Activated CD4-positive, alpha-beta T cell treated with anti-CD3 and anti-CD28 coated beads for 36 hours (primary cell): ENCODE measurements at regions not wholly inside any gene's neighbourhood (a gene's known extent, or its start where the extent isn't known, plus 50 kb on each side); places are given as distances from the start of the nearest gene placed in this dataset.
A peak's percentile ranks its signal among the peaks of the same experiment; 100 is the strongest.
"Not testable (repeated sequence)": the region's sequence is repeated elsewhere in the genome, so short reads cannot be mapped to it uniquely, and the experiment has no call there.

Experiments
- ATAC-seq: fragments of 200-7000 bp; cut with Tn5 transposase; one replicate; pipeline ENCODE4 v1.10.0; 2021; ENCODE audit warnings: mild to moderate bottlenecking, moderate library complexity
- CTCF ChIA-PET: fragments of 350-600 bp; sonication (Branson Sonifier 250); formaldehyde crosslinking; loops from one replicate; lab custom pipeline; 2021; ENCODE audit warnings: antibody characterized with exemption; lab: Charles Lee
- POLR2A ChIA-PET: fragments of 350-600 bp; sonication (Branson Sonifier 250); formaldehyde crosslinking; loops from one replicate; lab custom pipeline; 2021; ENCODE audit warnings: antibody characterized with exemption, inconsistent platforms; lab: Charles Lee
- DNase-seq: peaks from one replicate; pipeline ENCODE4 v3.0.0-alpha.2; 2020
- H3K27ac Mint-ChIP-seq: one replicate; pipeline ENCODE4 v1.8.0; 2021; ENCODE audit warnings: mixed read lengths
- H3K27me3 Mint-ChIP-seq: one replicate; pipeline ENCODE4 v1.8.0; 2021; ENCODE audit warnings: mixed read lengths
- H3K36me3 Mint-ChIP-seq: one replicate; pipeline ENCODE4 v1.8.0; 2021; ENCODE audit warnings: low read depth, mixed read lengths
- H3K4me1 Mint-ChIP-seq: one replicate; pipeline ENCODE4 v1.8.0; 2021; ENCODE audit warnings: mixed read lengths
- H3K4me3 Mint-ChIP-seq: one replicate; pipeline ENCODE4 v1.8.0; 2021; ENCODE audit warnings: mild to moderate bottlenecking, moderate library complexity, mixed read lengths
- H3K9me3 Mint-ChIP-seq: one replicate; pipeline ENCODE4 v1.8.0; 2021; ENCODE audit warnings: low read depth, mixed read lengths
- intact Hi-C, 2 experiments: fragments of 100-400 bp; cut with DNase I in 1 of 2; cut with micrococcal nuclease in 1 of 2; formaldehyde crosslinking; loops; one replicate each; pipeline versions ENCODE4 v1.14.2 to v1.15.1; 2022 to 2024; cut with DNase I, micrococcal nuclease

- DNase-seq = no peak
- H3K27me3 Mint-ChIP-seq = peaks cover 22% of the 10 kb centered on the region
- peaks cover 2% of the 10 kb centered on the region for H3K4me1 Mint-ChIP-seq
- ChIA-PET CTCF (no interaction called here), POLR2A (no interaction called here)
- intact Hi-C loops = no loop called here
- H3K4me3 Mint-ChIP-seq = no peak overlapping the region
- ATAC-seq = no peak
- no peaks in the 10 kb centered on the region for H3K9me3 Mint-ChIP-seq
- H3K27ac Mint-ChIP-seq = no peak overlapping the region
- H3K36me3 Mint-ChIP-seq = no peaks in the 10 kb centered on the region
Measured at GRCh38 chrX:37904833-37905232, 57.5 kb upstream of the DYNLT3 start.

GRCh38 chrX:37905436-37906147, 58.2 kb upstream of the DYNLT3 start:
- Mint-ChIP-seq H3K4me1 (peaks cover 2% of the 10 kb centered on the region), H3K27ac (no peak overlapping the region), H3K4me3 (no peak overlapping the region), H3K9me3 (no peaks in the 10 kb centered on the region), H3K36me3 (no peaks in the 10 kb centered on the region), H3K27me3 (peaks cover 22% of the 10 kb centered on the region)
- ATAC-seq (peak; percentile 68), DNase-seq (peak; percentile 33)
- POLR2A ChIA-PET = no interaction called here
- intact Hi-C loops = no loop called here
- CTCF ChIA-PET = no interaction called here

- CTCF ChIA-PET = no interaction called here
- peaks cover 2% of the 10 kb centered on the region for H3K4me1 Mint-ChIP-seq
- peaks cover 22% of the 10 kb centered on the region for H3K27me3 Mint-ChIP-seq
- H3K27ac Mint-ChIP-seq = no peak overlapping the region
- POLR2A ChIA-PET = no interaction called here
- H3K4me3 Mint-ChIP-seq = no peak overlapping the region
- H3K36me3 Mint-ChIP-seq = no peaks in the 10 kb centered on the region
- H3K9me3 Mint-ChIP-seq = no peaks in the 10 kb centered on the region
- ATAC-seq (no peak), DNase-seq (no peak)
- intact Hi-C loops = no loop called here
Measured at GRCh38 chrX:37906357-37906756, 59.0 kb upstream of the DYNLT3 start.

GRCh38 chrX:37910186-37910585, 62.8 kb upstream of the DYNLT3 start:
- H3K27me3 Mint-ChIP-seq = peaks cover 9% of the 10 kb centered on the region
- ATAC-seq (no peak), DNase-seq (no peak)
- CTCF ChIA-PET = no interaction called here
- peaks cover 2% of the 10 kb centered on the region for H3K4me1 Mint-ChIP-seq
- H3K36me3 Mint-ChIP-seq = no peaks in the 10 kb centered on the region
- POLR2A ChIA-PET = no interaction called here
- no peaks in the 10 kb centered on the region for H3K9me3 Mint-ChIP-seq
- intact Hi-C loops = no loop called here
- no peak overlapping the region for H3K4me3 Mint-ChIP-seq
- no peak overlapping the region for H3K27ac Mint-ChIP-seq

- Mint-ChIP-seq H3K27ac (no peak overlapping the region), H3K4me3 (no peak overlapping the region), H3K4me1 (no peaks in the 10 kb centered on the region), H3K27me3 (peaks cover 1% of the 10 kb centered on the region), H3K9me3 (no peaks in the 10 kb centered on the region), H3K36me3 (no peaks in the 10 kb centered on the region)
- CTCF ChIA-PET = interaction anchor here (0.8 kb wide), 1 partner anchor 421 kb away, joined by 3 read pairs; no protein-coding TSS in a partner anchor
- DNase-seq (no peak), ATAC-seq (no peak)
- intact Hi-C loops = no loop called here
- POLR2A ChIA-PET = no interaction called here
Measured at GRCh38 chrX:37912304-37912703, 64.9 kb upstream of the DYNLT3 start.

GRCh38 chrX:37912777-37913176, 65.4 kb upstream of the DYNLT3 start:
- DNase-seq (no peak), ATAC-seq (peak; percentile 33)
- no peaks in the 10 kb centered on the region for H3K27me3 Mint-ChIP-seq
- H3K4me3 Mint-ChIP-seq = no peak overlapping the region
- intact Hi-C loops = no loop called here
- no peak overlapping the region for H3K27ac Mint-ChIP-seq
- H3K9me3 Mint-ChIP-seq = no peaks in the 10 kb centered on the region
- POLR2A ChIA-PET = no interaction called here
- no peaks in the 10 kb centered on the region for H3K36me3 Mint-ChIP-seq
- H3K4me1 Mint-ChIP-seq = no peaks in the 10 kb centered on the region
- CTCF ChIA-PET = no interaction called here

- no peak for ATAC-seq
- H3K4me3 Mint-ChIP-seq = no peak overlapping the region
Measured at GRCh38 chrX:37918168-37918567, 70.8 kb upstream of the DYNLT3 start.

GRCh38 chrX:37918703-37919102, 71.3 kb upstream of the DYNLT3 start:
- CTCF ChIA-PET = no interaction called here
- no peak for DNase-seq
- intact Hi-C loops = no loop called here
- no peaks in the 10 kb centered on the region for H3K36me3 Mint-ChIP-seq
- POLR2A ChIA-PET = no interaction called here
- H3K4me1 Mint-ChIP-seq = no peaks in the 10 kb centered on the region
- H3K27me3 Mint-ChIP-seq = peaks cover 10% of the 10 kb centered on the region
- no peak overlapping the region for H3K4me3 Mint-ChIP-seq
- no peaks in the 10 kb centered on the region for H3K9me3 Mint-ChIP-seq
- no peak overlapping the region for H3K27ac Mint-ChIP-seq
- no peak for ATAC-seq

More at GRCh38 chrX:37918168-37918567, 70.8 kb upstream of the DYNLT3 start:
- intact Hi-C loops = no loop called here
- H3K27me3 Mint-ChIP-seq = peaks cover 10% of the 10 kb centered on the region
- ChIA-PET CTCF (no interaction called here), POLR2A (no interaction called here)
- no peaks in the 10 kb centered on the region for H3K36me3 Mint-ChIP-seq
- H3K4me1 Mint-ChIP-seq = no peaks in the 10 kb centered on the region
- H3K9me3 Mint-ChIP-seq = no peaks in the 10 kb centered on the region
- no peak overlapping the region for H3K27ac Mint-ChIP-seq
- no peak for DNase-seq

- H3K27me3 Mint-ChIP-seq = peaks cover 10% of the 10 kb centered on the region
- CTCF ChIA-PET = interaction anchor here (1.3 kb wide), 1 partner anchor 244 kb away, joined by 5 read pairs; no protein-coding TSS in a partner anchor
- intact Hi-C loops = no loop called here
- H3K36me3 Mint-ChIP-seq = no peaks in the 10 kb centered on the region
- no peaks in the 10 kb centered on the region for H3K9me3 Mint-ChIP-seq
- ATAC-seq (no peak), DNase-seq (no peak)
- H3K4me3 Mint-ChIP-seq = no peak overlapping the region
- no peak overlapping the region for H3K27ac Mint-ChIP-seq
- POLR2A ChIA-PET = no interaction called here
- H3K4me1 Mint-ChIP-seq = no peaks in the 10 kb centered on the region
Measured at GRCh38 chrX:37921758-37922157, 74.4 kb upstream of the DYNLT3 start.

- peaks cover 10% of the 10 kb centered on the region for H3K27me3 Mint-ChIP-seq
- CTCF ChIA-PET = interaction anchor here (1.3 kb wide), 1 partner anchor 243 kb away, joined by 5 read pairs; no protein-coding TSS in a partner anchor
- no peak overlapping the region for H3K4me3 Mint-ChIP-seq
- intact Hi-C loops = no loop called here
- DNase-seq (no peak), ATAC-seq (no peak)
- H3K9me3 Mint-ChIP-seq = no peaks in the 10 kb centered on the region
- POLR2A ChIA-PET = no interaction called here
- no peaks in the 10 kb centered on the region for H3K4me1 Mint-ChIP-seq
- H3K27ac Mint-ChIP-seq = no peak overlapping the region
- H3K36me3 Mint-ChIP-seq = no peaks in the 10 kb centered on the region
Measured at GRCh38 chrX:37922928-37923327, 75.6 kb upstream of the DYNLT3 start.

GRCh38 chrX:37925761-37926160, 78.4 kb upstream of the DYNLT3 start:
- H3K9me3 Mint-ChIP-seq, ATAC-seq, H3K4me3 Mint-ChIP-seq, H3K36me3 Mint-ChIP-seq, DNase-seq, POLR2A ChIA-PET, H3K4me1 Mint-ChIP-seq, H3K27me3 Mint-ChIP-seq, H3K27ac Mint-ChIP-seq: not testable (repeated sequence)
- intact Hi-C loops = loop anchor here (1.0 to 5.0 kb wide), 2 partner anchors 241 to 402 kb away; partner anchors contain the start of gene RPGR (in 1 of the 2)
- CTCF ChIA-PET = interaction anchor here (0.7 to 3.8 kb wide), 2 partner anchors 240 to 767 kb away, joined by 3 to 15 read pairs; no protein-coding TSS in a partner anchor

GRCh38 chrX:37926700-37927099, 79.3 kb upstream of the DYNLT3 start:
- POLR2A ChIA-PET = no interaction called here
- CTCF ChIA-PET = interaction anchor here (0.7 to 3.8 kb wide), 2 partner anchors 239 to 361 kb away, joined by 3 to 15 read pairs; no protein-coding TSS in a partner anchor
- no peaks in the 10 kb centered on the region for H3K4me1 Mint-ChIP-seq
- no peak overlapping the region for H3K4me3 Mint-ChIP-seq
- H3K36me3 Mint-ChIP-seq = no peaks in the 10 kb centered on the region
- no peak for DNase-seq
- no peak overlapping the region for H3K27ac Mint-ChIP-seq
- H3K27me3 Mint-ChIP-seq = peaks cover 4% of the 10 kb centered on the region
- H3K9me3 Mint-ChIP-seq = no peaks in the 10 kb centered on the region
- peak; percentile 39 for ATAC-seq
- intact Hi-C loops = loop anchor here (1.0 to 5.0 kb wide), 2 partner anchors 240 to 401 kb away; partner anchors contain the start of gene RPGR (in 1 of the 2)
